Smooth muscle cell (in vitro differentiated cells): ENCODE measurements at regions not wholly inside any gene's neighbourhood (a gene's known extent, or its start where the extent isn't known, plus 50 kb on each side); places are given as distances from the start of the nearest gene placed in this dataset.

Experiments
- DNase-seq: peaks from one replicate; lab custom pipeline; 2025; ENCODE audit not compliant: unreplicated experiment; lab: John Stamatoyannopoulos, UW
- H2AFZ ChIP-seq: fragments of 200-600 bp; sonication (generic); 2 replicates; pipeline ENCODE4 v1.6.0; 2016; ENCODE audit warnings: antibody characterized with exemption, low read depth, mild to moderate bottlenecking
- H3F3A ChIP-seq: fragments of 200-600 bp; sonication (generic); 2 replicates; pipeline ENCODE4 v1.6.0; 2017; ENCODE audit warnings: antibody characterized with exemption, low read depth
- H3K27ac ChIP-seq: fragments of 200-600 bp; sonication (generic); 2 replicates; pipeline ENCODE4 v1.5.1; 2016; ENCODE audit warnings: low read depth, mild to moderate bottlenecking
- H3K27me3 ChIP-seq: fragments of 200-600 bp; sonication (generic); 2 replicates; pipeline ENCODE4 v1.6.1; 2016; ENCODE audit warnings: low read depth, mild to moderate bottlenecking
- H3K36me3 ChIP-seq: fragments of 200-600 bp; sonication (generic); 2 replicates; pipeline ENCODE4 v1.5.1; 2016; ENCODE audit warnings: low read depth
- H3K4me1 ChIP-seq: fragments of 200-600 bp; sonication (generic); 2 replicates; pipeline ENCODE4 v1.5.1; 2016; ENCODE audit warnings: low read depth
- H3K4me2 ChIP-seq: fragments of 200-600 bp; sonication (generic); 2 replicates; pipeline ENCODE4 v1.6.0; 2016; ENCODE audit warnings: mild to moderate bottlenecking
- H3K4me3 ChIP-seq: fragments of 200-600 bp; sonication (generic); 2 replicates; pipeline ENCODE4 v1.5.1; 2016; ENCODE audit warnings: mild to moderate bottlenecking
- H3K79me2 ChIP-seq: fragments of 200-600 bp; sonication (generic); 2 replicates; pipeline ENCODE4 v1.6.0; 2016; ENCODE audit warnings: low read depth, mild to moderate bottlenecking
- H3K9ac ChIP-seq: fragments of 200-600 bp; sonication (generic); 2 replicates; pipeline ENCODE4 v1.6.0; 2016; ENCODE audit warnings: low read depth
- H3K9me3 ChIP-seq: fragments of 200-600 bp; sonication (generic); replicated peaks from 2 replicates; pipeline ENCODE4 v1.5.1; 2016; ENCODE audit warnings: low read depth
- H4K20me1 ChIP-seq: fragments of 200-600 bp; sonication (generic); 2 replicates; pipeline ENCODE4 v1.6.0; 2016; ENCODE audit warnings: low read depth
- CTCF ChIP-seq: fragments of 200-600 bp; sonication (generic); IDR thresholded peaks from 2 replicates; pipeline ENCODE4 v1.5.1; 2017; ENCODE audit warnings: borderline replicate concordance, mild to moderate bottlenecking, antibody characterized with exemption; ENCODE audit not compliant: insufficient read depth, poor library complexity, severe bottlenecking
- WGBS: methylation state at CpG from one replicate; pipeline ENCODE4 v1.1.7; 2016; ENCODE audit warnings: low lambda C conversion rate; 5-methylcytosine and 5-hydroxymethylcytosine counted together

DNA sequence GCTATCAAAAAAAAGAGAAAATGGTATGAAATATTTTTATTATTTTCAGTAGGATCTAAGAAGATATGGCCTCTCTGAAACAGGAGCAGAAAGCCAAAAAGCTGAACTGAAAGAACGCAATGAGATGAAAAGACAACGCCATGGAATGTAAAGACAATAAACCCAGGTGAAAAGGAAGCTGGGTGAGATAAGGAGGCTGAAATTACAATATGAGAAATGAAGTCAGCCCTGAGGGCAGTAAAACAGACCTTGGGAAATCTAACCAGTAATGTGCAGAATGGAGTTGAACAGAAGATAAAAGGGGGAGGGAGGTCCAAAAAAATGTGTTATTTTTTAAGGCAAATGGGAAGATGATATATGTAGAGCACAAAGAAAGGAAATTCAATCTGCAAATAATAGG, 265.3 kb downstream of the ENC1 start:
- whole genome bisulfite sequencing: 64% methylated on average over 2 of the region's 2 CpGs
- Histone ChIP-seq H3K27me3 (no peaks in the 10 kb centered on the region), H3F3A (peaks cover 8% of the 10 kb centered on the region), H2AFZ (no peak overlapping the region), H3K9me3 (no peaks in the 10 kb centered on the region), H3K36me3 (no peaks in the 10 kb centered on the region), H3K4me2 (no peak overlapping the region), H3K4me3 (no peak overlapping the region), H3K79me2 (no peaks in the 10 kb centered on the region), H3K4me1 (no peaks in the 10 kb centered on the region), H3K27ac (no peak overlapping the region), H4K20me1 (no peaks in the 10 kb centered on the region), H3K9ac (no peak overlapping the region)
- DNase-seq: no peak
- TF ChIP-seq CTCF: no peak

DNA sequence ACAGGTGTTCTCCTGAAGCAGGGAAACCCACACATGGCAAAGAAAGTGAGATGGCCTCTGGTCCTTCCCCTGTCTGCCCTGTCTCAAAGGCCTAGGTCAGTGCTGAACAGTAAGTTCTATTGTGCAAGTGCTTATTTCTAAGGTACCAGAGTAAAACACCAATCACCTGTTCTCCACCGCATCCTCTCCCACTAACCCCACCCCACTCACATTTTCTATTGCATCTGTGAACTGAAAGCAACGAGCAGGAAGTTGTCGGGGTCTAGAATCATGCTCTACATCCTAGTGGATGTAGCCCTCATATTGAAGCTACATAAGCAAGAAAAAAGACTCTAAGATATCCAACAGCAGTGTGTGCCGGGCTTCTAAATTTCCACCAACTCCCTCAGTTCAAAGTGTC, 265.9 kb downstream of the ENC1 start:
- Histone ChIP-seq H3K4me1 (no peaks in the 10 kb centered on the region), H3K4me3 (no peak overlapping the region), H3K36me3 (no peaks in the 10 kb centered on the region), H3K9me3 (no peaks in the 10 kb centered on the region), H3K27ac (no peak overlapping the region), H3F3A (peaks cover 8% of the 10 kb centered on the region), H3K9ac (no peak overlapping the region), H3K4me2 (no peak overlapping the region), H2AFZ (no peak overlapping the region), H4K20me1 (no peaks in the 10 kb centered on the region), H3K79me2 (no peaks in the 10 kb centered on the region), H3K27me3 (no peaks in the 10 kb centered on the region)
- WGBS: 91% methylated on average over 4 of the region's 4 CpGs
- TF ChIP-seq CTCF: no peak
- DNase-seq: no peak

- no peak for DNase-seq
- H3F3A ChIP-seq: peaks cover 8% of the 10 kb centered on the region
- 56% methylated on average over 1 of the region's 1 CpG for WGBS
- H3K27me3 ChIP-seq: no peaks in the 10 kb centered on the region
- no peaks in the 10 kb centered on the region for H3K36me3 ChIP-seq
- no peak overlapping the region for H3K27ac ChIP-seq
- no peaks in the 10 kb centered on the region for H3K4me1 ChIP-seq
- H3K9ac ChIP-seq: no peak overlapping the region
- H3K79me2 ChIP-seq: no peaks in the 10 kb centered on the region
- no peak overlapping the region for H3K4me2 ChIP-seq
- no peaks in the 10 kb centered on the region for H3K9me3 ChIP-seq
- TF ChIP-seq CTCF: no peak
- no peak overlapping the region for H2AFZ ChIP-seq
- no peak overlapping the region for H3K4me3 ChIP-seq
- no peaks in the 10 kb centered on the region for H4K20me1 ChIP-seq
Measured at GRCh38 chr5:74373076-74373475, 267.5 kb downstream of the ENC1 start.

GRCh38 chr5:74372502-74373064, 267.9 kb downstream of the ENC1 start:
- Histone ChIP-seq H4K20me1 (no peaks in the 10 kb centered on the region), H3K27me3 (no peaks in the 10 kb centered on the region), H3K4me1 (no peaks in the 10 kb centered on the region), H2AFZ (no peak overlapping the region), H3K79me2 (no peaks in the 10 kb centered on the region), H3K4me2 (no peak overlapping the region), H3K9ac (no peak overlapping the region), H3K4me3 (no peak overlapping the region), H3K9me3 (no peaks in the 10 kb centered on the region), H3K27ac (peak overlapping the region; percentile 29), H3F3A (peaks cover 8% of the 10 kb centered on the region), H3K36me3 (no peaks in the 10 kb centered on the region)
- DNase-seq: no peak
- WGBS: 93% methylated on average over 5 of the region's 5 CpGs
- no peak for TF ChIP-seq CTCF
